Stomach (tissue), 4 donors: ENCODE measurements at regions not wholly inside any gene's neighbourhood (a gene's known extent, or its start where the extent isn't known, plus 50 kb on each side); places are given as distances from the start of the nearest gene placed in this dataset.
"Not testable (repeated sequence)": the region's sequence is repeated elsewhere in the genome, so short reads cannot be mapped to it uniquely, and the experiment has no call there.

Experiments used
- POLR2A ChIP-seq, 4 donors: fragments of 450-650 bp; IDR thresholded peaks; one replicate each; pipeline ENCODE4 v1.6.1; 2016; ENCODE audit warnings: antibody characterized with exemption in 4 of 4, control low read depth in 2 of 4, mild to moderate bottlenecking in 1 of 4, moderate library complexity in 1 of 4
- TF ChIP-seq, protein P1 (sequence below), 7 experiments: fragments of 450-650 bp in 4 of 7; fragments of 200-600 bp in 3 of 7; sonication (generic) in 3 of 7; IDR thresholded peaks; one replicate each; pipeline ENCODE4 v1.5.1; 2016 to 2019; ENCODE audit warnings: antibody characterized with exemption in 7 of 7, control low read depth in 2 of 7, mild to moderate bottlenecking in 1 of 7

DNA sequence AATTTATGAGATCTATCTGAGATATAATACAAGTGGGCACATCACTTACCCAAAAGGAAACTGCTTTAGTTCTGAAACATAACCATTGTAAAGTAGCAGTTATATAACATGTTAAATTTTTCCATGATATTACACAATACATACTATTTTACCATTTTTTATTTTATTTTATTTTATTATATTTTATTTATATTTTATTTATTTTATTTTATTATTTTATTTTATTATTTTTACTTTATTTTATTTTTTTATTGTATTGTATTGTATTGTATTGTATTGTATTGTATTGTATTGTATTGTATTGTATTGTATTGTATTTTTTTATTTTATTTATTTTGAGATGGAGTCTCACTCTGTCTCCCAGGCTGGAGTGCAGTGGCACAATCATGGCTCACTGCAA lies 1095.9 kb downstream of the SUCLG1 start:
- TF ChIP-seq, protein P1, sequence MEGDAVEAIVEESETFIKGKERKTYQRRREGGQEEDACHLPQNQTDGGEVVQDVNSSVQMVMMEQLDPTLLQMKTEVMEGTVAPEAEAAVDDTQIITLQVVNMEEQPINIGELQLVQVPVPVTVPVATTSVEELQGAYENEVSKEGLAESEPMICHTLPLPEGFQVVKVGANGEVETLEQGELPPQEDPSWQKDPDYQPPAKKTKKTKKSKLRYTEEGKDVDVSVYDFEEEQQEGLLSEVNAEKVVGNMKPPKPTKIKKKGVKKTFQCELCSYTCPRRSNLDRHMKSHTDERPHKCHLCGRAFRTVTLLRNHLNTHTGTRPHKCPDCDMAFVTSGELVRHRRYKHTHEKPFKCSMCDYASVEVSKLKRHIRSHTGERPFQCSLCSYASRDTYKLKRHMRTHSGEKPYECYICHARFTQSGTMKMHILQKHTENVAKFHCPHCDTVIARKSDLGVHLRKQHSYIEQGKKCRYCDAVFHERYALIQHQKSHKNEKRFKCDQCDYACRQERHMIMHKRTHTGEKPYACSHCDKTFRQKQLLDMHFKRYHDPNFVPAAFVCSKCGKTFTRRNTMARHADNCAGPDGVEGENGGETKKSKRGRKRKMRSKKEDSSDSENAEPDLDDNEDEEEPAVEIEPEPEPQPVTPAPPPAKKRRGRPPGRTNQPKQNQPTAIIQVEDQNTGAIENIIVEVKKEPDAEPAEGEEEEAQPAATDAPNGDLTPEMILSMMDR (IDR thresholded peaks at IDR 0.05), result not testable (repeated sequence)
- not testable (repeated sequence) for TF ChIP-seq POLR2A (IDR thresholded peaks at IDR 0.05)
